GM23248 (cell line): ENCODE measurements at regions not wholly inside any gene's neighbourhood (a gene's known extent, or its start where the extent isn't known, plus 50 kb on each side); places are given as distances from the start of the nearest gene placed in this dataset.

ENCODE experiments used
- EZH2 ChIP-seq: fragments of 200-600 bp; sonication (generic); IDR thresholded peaks from 2 replicates; pipeline ENCODE4 v1.6.1; 2018; ENCODE audit warnings: antibody characterized with exemption, mild to moderate bottlenecking; ENCODE audit not compliant: insufficient read depth, poor library complexity, severe bottlenecking
- EZH2phosphoT487 ChIP-seq: fragments of 200-600 bp; sonication (generic); IDR thresholded peaks from 2 replicates; pipeline ENCODE4 v1.6.1; 2018; ENCODE audit warnings: antibody characterized with exemption, moderate library complexity, mild to moderate bottlenecking, low read depth; ENCODE audit not compliant: insufficient read depth

DNA sequence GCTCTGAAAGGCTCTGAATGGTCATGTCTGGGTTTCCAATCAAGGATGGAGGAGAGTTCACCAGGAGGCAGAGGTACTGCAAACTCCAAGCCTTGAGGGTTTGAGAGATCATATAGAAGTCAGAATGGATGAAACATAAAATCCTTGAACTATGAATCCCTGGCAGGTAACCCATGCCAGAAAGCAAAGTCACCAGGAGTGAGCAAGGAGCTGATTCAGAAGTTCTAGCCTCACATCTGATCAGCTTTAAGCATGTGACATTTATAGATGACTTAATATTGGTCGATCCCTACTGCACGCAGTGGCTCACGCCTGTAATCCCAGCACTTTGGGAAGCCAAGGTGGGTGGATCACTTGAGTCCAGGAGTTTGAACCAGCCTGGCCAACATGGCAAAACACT lies 126.1 kb upstream of the MED13L start:
- no peak for TF ChIP-seq EZH2
- no peak for TF ChIP-seq EZH2phosphoT487
